ENCODE measurements at regions not wholly inside any gene's neighbourhood (a gene's known extent, or its start where the extent isn't known, plus 50 kb on each side); places are given as distances from the start of the nearest gene placed in this dataset.

DNA sequence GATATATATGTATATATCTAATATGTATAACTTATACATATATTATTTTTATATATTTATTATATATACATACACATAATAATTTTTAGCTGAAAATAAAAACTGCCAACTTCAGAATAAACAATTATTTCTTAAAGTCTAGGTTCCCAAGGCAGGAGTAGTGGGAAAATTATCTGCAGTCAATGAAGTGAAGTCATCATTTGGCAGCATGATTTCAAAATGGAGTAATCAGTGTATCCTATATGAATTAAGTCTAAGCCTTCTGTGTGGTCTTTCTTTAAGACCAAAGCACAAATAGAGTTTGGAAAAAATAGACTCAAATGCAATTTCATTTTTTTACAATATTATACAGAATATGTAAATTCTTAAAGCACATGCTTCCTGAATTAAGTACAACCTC lies 251.0 kb downstream of the SAMD5 start:
- no peak for DNase-seq

- DNase-seq = no peak
Observed at GRCh38 chr6:147765541-147765940, 257.1 kb downstream of the SAMD5 start.

DNA sequence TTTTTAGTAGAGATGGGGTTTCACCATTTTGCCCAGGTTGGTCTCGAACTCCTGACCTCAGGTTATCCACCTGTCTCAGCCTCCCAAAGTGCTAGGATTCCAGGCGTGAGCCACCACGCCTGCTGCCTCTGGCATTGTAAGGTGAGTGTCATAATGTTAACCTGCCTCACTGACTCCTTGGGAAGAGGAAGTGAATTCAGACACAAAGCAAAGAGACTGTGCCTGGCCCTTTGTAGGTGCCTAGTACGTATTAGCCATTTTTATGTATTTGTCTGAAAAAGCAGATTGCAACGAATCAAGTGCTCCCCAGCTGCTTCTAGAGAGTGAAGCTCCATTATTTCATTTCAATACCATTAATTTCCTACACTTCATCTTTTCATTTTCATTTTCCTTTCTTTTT lies 260.5 kb downstream of the SAMD5 start:
- no peak for DNase-seq

DNA sequence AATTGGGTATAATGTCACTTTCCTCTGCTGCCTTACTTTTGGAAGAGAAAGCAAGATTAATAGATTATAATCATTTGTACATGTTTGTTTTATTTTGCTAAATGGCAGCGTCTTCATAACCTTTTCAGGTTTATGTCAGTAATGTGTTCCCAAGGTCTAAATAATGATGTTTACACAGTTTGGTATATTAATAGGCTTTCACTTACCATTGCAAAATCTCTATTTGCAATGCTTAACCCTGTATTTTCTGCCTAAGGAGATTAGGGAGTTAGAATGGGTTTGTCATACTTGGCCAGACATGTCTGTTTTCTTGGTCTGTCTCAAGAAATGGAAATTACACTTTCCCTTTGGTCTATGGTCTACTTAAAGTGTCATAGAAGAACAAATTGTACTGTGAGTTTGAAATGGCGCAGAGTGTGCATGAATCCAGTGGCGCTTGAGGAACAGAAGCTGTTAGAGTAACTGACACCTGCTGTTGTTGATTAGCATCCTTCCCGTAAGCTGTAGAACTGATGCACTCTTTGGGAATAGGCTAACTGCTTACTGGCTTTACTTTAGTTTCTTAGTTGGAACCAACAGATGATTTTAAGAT lies 261.1 kb downstream of the SAMD5 start:
- no peak for DNase-seq

GRCh38 chr6:147770221-147770620 lies 261.7 kb downstream of the SAMD5 start:
- DNase-seq = no peak

DNA sequence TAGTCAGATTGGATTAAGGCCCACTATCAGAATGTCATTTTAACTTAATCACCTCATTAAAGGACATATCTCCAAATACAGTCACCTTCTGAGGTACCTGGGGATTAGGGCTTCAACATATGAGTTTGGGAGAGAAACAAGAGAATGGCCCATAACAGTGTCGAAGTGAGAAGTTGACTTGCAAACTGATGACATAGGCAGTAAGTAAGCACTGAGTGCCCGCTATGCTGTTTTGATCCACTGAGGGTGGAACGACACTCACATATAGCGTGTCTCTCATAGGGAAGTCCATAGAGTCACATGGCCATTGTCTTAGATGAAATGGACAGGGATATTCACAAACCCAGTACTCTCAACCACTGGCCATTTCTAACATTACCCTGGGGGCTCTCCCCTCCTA lies 264.2 kb downstream of the SAMD5 start:
- DNase-seq = no peak

DNA sequence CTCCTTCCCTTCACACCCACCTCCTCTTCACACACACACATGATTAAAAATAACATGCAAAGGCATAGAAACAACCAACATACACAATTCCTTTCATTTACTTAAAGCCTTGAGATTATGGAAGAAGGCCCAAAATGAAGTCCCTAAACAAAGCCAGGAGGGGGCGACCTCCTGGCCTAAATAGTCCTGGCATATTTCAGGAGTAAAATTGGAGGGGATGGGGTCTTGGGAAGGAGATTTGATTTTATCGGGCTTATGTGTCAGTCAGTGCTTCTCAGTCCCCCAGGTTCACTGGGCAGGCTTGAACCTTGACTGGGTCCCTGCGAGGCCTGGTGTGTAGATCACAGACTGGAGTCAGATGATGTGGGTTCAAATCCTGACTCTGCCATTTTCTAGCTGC lies 266.4 kb downstream of the SAMD5 start:
- DNase-seq = no peak

- DNase-seq = no peak
Observed at GRCh38 chr6:147776631-147777213, 268.2 kb downstream of the SAMD5 start.

DNA sequence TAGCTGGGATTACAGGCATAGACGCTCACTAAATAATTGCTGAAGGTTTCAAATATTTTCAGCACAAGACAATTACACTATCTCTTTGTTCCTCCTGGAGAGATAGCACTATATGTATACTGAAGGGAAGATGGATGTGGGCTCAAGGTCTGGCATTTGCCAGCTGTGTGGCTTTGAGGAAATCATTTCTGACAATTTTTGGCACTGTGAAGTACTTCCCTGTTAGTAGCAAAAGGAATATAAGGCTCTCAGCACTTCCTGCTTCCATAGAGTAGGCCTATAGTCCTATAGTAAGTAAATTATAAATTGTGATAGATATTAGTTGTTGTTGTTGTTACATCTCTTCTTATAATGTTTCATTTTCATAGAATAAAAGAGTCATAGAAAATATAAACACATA lies 271.1 kb downstream of the SAMD5 start:
- DNase-seq = no peak

DNA sequence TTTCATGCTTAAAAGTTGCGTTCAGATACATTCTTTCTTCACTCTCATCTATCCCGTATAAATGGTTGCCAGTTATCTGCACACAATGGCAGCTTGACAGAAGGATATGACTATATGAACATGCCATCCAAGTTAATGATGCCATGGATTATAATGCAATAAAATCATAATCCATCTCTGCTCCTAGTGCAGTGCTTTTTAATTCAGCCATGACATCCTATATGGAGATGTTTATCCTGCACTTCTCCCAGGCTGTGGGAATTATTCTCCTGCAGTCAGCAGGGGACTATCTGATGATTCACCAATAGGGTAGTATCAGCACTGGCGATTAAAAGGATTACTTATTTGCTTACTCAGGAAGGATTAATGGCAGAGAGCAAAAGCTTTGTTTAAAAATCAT lies 273.8 kb downstream of the SAMD5 start:
- DNase-seq = no peak

GRCh38 chr6:147784371-147784770 lies 275.9 kb downstream of the SAMD5 start:
- DNase-seq = no peak

GRCh38 chr6:147787417-147787816 lies 278.9 kb downstream of the SAMD5 start:
- DNase-seq = peak; percentile 10

GRCh38 chr6:147789430-147789947 lies 281.0 kb downstream of the SAMD5 start:
- no peak for DNase-seq

DNA sequence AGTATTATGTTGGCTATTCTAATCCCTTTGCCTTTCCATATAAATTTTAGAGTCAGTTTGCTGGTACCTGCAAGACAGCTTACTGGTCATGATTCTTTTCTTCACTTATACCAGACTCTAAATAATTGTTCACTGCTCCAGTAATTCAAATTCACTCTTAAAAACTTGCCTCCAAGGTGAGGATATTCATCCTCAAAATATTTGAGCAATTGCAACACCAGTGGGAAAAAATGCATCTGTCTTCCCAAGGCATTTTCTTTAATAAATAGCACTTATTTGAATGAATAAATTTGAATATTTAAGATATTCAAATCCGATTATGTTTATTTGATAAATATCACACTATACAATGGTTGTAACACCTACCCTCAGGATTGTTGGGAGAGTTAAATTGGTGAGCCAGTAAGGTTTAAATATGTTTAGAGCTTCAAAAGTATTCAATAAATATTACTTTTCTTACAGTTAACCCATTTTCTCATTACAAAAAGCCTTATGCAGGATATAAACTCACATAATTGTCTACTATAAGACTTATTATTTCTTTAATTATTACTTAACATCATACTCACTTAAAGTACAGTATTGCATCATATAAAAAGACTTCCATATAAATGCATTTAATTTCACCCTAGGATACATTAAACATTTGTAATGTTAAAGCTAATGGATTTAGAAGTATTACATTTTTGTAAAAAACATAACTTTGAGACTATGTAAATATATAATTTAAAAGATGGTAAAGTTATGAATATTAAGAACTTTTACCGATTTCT lies 285.6 kb downstream of the SAMD5 start:
- no peak for DNase-seq

DNA sequence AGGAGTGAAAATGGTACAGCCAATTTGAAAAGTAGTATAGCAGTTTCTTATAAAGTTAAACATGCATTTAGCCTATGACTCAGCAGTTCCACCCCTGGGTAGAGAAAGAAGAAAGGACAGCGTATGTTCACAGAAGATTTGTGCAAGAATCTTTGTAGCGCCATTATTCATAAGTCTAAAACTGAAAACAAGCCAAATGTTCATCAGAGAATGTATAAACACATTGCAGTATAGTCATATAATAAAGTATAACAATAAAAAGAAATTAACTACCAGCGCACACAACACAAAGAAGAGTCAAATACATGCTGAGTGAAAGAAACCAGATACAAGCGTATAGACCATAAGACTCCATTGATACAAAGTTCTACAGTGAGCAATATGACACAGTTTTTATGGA lies 294.0 kb downstream of the SAMD5 start:
- DNase-seq = no peak

DNA sequence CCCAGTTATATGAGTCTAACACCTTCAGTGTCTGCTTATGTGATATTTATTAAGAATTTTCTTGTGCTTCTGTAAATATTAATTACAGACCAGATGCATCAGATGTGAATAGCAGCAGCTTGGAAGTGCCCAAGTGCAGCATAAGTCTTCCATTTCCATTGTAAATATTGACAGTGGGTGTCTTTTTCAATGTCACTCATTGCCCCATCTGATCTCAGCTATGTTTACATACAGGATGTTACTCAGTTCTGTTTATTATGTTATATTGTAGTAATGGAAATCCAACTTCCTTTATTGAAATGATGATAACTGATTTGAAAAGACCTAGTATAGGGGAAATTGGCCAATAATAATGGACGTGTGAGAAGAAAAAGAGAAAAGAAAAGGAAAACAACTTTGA lies 296.7 kb downstream of the SAMD5 start:
- no peak for DNase-seq

- DNase-seq = peak; percentile 13
Observed at GRCh38 chr6:147806697-147807096, 298.2 kb downstream of the SAMD5 start.

GRCh38 chr6:147808640-147809039 lies 300.1 kb downstream of the SAMD5 start:
- no peak for DNase-seq

- no peak for DNase-seq
Observed at GRCh38 chr6:147811913-147812629, 303.6 kb downstream of the SAMD5 start.

- DNase-seq = no peak
Observed at GRCh38 chr6:147817042-147817689, 308.7 kb downstream of the SAMD5 start.

- no peak for DNase-seq
Observed at GRCh38 chr6:147820520-147820919, 312.0 kb downstream of the SAMD5 start.

DNA sequence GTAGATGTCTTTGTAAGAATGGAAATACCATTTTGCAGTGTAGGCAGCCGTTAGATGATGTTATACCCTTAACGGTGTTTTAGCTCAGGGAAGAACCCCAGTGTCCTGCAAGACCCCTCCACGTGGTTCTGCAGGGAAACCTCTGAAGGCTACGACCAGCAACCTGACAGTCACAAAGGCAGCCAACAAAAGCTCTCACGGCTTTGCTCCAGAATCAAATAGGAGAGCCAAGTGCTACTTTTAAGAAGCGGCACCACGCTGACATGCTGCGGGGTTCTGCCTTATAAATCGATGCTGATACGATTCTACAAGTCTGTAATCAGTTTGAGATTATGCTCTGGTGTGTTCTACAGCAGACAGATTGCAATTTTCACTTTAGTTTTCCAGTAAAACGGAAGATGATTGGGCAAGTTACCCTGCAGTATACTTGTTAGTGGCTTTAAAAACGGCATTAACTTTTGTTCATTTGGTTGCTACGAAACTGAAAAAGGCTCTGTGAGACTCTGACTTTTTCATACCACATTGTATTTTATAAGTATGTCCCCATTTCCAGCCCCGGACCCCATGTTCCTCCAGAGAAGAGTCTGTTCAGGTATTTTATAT lies 312.9 kb downstream of the SAMD5 start:
- no peak for DNase-seq

GRCh38 chr6:147823936-147824335 lies 315.4 kb downstream of the SAMD5 start:
- DNase-seq = no peak

Measured in OCI-M1 (cell line).